OCI-LY3 (cell line): ENCODE measurements at regions not wholly inside any gene's neighbourhood (a gene's known extent, or its start where the extent isn't known, plus 50 kb on each side); places are given as distances from the start of the nearest gene placed in this dataset.

Source experiments
- H2AFZ ChIP-seq: fragments of 200-600, 300-600 bp; shearing (Covaris generic); 2 replicates; pipeline ENCODE4 v1.6.0; 2014; ENCODE audit warnings: antibody characterized with exemption, low read depth, low read length
- H3K27ac ChIP-seq: fragments of 200-600, 300-600 bp; sonication (generic); 2 replicates; pipeline ENCODE4 v1.5.1; 2014; ENCODE audit warnings: mild to moderate bottlenecking, low read length, moderate library complexity, mixed read lengths
- H3K27me3 ChIP-seq: fragments of 200-600, 300-600 bp; sonication (generic); 2 replicates; pipeline ENCODE4 v1.6.1; 2014; ENCODE audit warnings: low read depth, low read length, mixed read lengths
- H3K36me3 ChIP-seq: fragments of 200-600, 300-600 bp; sonication (generic); replicated peaks from 2 replicates; pipeline ENCODE3; 2014; ENCODE audit warnings: low read depth, low read length, mixed read lengths
- H3K4me1 ChIP-seq: fragments of 300-600, 200-600 bp; sonication (generic); 2 replicates; pipeline ENCODE4 v1.6.1; 2014; ENCODE audit warnings: low read length, mixed read lengths
- H3K4me2 ChIP-seq: fragments of 200-600, 300-600 bp; sonication (generic); 2 replicates; pipeline ENCODE4 v1.6.1; 2014; ENCODE audit warnings: low read length, mixed read lengths
- H3K4me3 ChIP-seq: fragments of 300-600, 200-600 bp; sonication (generic); 2 replicates; pipeline ENCODE4 v1.5.1; 2014; ENCODE audit warnings: antibody characterized with exemption, mild to moderate bottlenecking, low read length, moderate library complexity
- H3K79me2 ChIP-seq: fragments of 300-600, 200-600 bp; shearing (Covaris generic); 2 replicates; pipeline ENCODE4 v1.6.1; 2014; ENCODE audit warnings: mild to moderate bottlenecking, low read length, mixed read lengths
- H3K9ac ChIP-seq: fragments of 300-600, 200-600 bp; shearing (Covaris generic); 2 replicates; pipeline ENCODE4 v1.6.0; 2014; ENCODE audit warnings: mild to moderate bottlenecking, low read length, moderate library complexity
- H3K9me3 ChIP-seq: fragments of 200-600, 300-600 bp; shearing (Covaris generic); 2 replicates; pipeline ENCODE4 v1.6.1; 2014; ENCODE audit warnings: low read length, mixed read lengths; ENCODE audit not compliant: insufficient read depth
- H4K20me1 ChIP-seq: fragments of 200-600, 300-600 bp; sonication (generic); 2 replicates; pipeline ENCODE4 v1.6.1; 2016; ENCODE audit warnings: low read length, mixed read lengths; ENCODE audit not compliant: insufficient read depth
- EZH2phosphoT487 ChIP-seq: fragments of 200-600 bp; shearing (Covaris generic); IDR thresholded peaks from 2 replicates; pipeline ENCODE4 v1.6.1; 2018; ENCODE audit warnings: antibody characterized with exemption, mixed run types, low read depth
- TF ChIP-seq, protein P1 (sequence below): fragments of 200-600, 300-600 bp; sonication (generic); IDR thresholded peaks from 2 replicates; pipeline ENCODE4 v1.5.1; 2014; ENCODE audit warnings: antibody characterized with exemption, low read length, low read depth

DNA sequence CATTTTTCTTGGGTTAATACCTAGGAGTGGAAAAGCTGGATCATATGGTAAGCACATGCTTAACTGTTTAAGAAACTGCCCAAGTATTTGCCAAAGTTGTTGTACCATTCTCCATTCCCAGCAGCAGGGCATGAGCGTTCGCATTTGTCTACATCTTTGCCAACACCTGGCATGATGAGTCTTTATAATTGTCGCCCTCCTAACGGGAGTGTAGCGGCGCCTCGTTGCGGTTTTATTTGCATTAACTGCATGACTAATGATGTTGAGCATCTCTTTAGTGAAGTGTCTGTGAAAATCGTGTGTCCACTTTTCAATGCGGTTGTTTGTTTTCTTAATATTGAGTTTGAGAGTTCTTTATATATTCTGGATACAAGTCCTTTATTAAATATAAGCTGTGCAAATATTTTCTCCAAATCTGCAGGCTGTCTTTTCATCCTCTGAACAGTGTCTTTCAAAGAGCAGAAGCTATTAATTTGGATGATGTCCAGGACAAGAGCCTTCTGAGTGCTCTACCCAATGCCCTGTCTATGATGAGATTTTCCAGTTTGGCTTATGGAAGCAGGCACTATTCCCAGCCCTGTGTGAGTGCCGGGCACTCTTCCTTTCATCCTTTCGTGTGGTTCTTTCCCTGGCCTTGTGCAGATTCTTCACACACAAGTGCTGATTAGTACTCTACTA, 202.0 kb downstream of the FOXO1 start:
- no peaks in the 10 kb centered on the region for H3K79me2 ChIP-seq
- no peaks in the 10 kb centered on the region for H3K9me3 ChIP-seq
- H3K9ac ChIP-seq, result no peak overlapping the region
- no peak overlapping the region for H3K27ac ChIP-seq
- H3K36me3 ChIP-seq, result no peaks in the 10 kb centered on the region
- TF ChIP-seq, protein P1, sequence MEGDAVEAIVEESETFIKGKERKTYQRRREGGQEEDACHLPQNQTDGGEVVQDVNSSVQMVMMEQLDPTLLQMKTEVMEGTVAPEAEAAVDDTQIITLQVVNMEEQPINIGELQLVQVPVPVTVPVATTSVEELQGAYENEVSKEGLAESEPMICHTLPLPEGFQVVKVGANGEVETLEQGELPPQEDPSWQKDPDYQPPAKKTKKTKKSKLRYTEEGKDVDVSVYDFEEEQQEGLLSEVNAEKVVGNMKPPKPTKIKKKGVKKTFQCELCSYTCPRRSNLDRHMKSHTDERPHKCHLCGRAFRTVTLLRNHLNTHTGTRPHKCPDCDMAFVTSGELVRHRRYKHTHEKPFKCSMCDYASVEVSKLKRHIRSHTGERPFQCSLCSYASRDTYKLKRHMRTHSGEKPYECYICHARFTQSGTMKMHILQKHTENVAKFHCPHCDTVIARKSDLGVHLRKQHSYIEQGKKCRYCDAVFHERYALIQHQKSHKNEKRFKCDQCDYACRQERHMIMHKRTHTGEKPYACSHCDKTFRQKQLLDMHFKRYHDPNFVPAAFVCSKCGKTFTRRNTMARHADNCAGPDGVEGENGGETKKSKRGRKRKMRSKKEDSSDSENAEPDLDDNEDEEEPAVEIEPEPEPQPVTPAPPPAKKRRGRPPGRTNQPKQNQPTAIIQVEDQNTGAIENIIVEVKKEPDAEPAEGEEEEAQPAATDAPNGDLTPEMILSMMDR, result no peak
- no peak for TF ChIP-seq EZH2phosphoT487
- no peaks in the 10 kb centered on the region; the same call in 1 of the 2 replicates for H3K4me1 ChIP-seq
- H3K4me3 ChIP-seq, result no peak overlapping the region
- no peaks in the 10 kb centered on the region for H4K20me1 ChIP-seq
- H3K4me2 ChIP-seq, result no peak overlapping the region
- no peak overlapping the region for H2AFZ ChIP-seq
- H3K27me3 ChIP-seq, result peaks cover 4% of the 10 kb centered on the region; the same call in 1 of the 2 replicates

DNA sequence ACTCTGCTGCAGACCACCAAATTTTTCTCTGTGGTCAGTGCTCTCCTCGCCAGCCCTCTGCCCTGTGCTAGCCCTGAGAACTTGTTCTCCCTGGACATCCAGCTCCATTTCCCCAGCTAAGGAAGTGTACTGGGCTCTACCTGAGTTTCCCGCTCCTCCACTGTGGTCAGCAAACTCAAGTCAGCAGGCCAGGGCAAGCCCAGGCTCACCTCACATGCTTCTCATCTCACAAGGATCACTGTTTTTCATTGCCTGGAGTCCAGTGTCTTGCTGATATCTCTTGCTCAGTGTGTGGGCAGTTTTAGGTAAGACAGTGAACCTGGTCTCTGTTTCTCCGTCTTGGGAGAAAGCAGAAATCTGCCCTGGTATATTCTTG, 201.4 kb downstream of the FOXO1 start:
- Histone ChIP-seq H4K20me1 (no peaks in the 10 kb centered on the region), H3K9ac (no peak overlapping the region), H3K27ac (no peak overlapping the region), H3K79me2 (no peaks in the 10 kb centered on the region), H3K27me3 (peaks cover 4% of the 10 kb centered on the region; the same call in 1 of the 2 replicates), H2AFZ (no peak overlapping the region), H3K4me3 (no peak overlapping the region), H3K9me3 (no peaks in the 10 kb centered on the region), H3K4me1 (no peaks in the 10 kb centered on the region; the same call in 1 of the 2 replicates), H3K36me3 (no peaks in the 10 kb centered on the region), H3K4me2 (no peak overlapping the region)
- no peak for TF ChIP-seq EZH2phosphoT487
- TF ChIP-seq, protein P1, result no peak

DNA sequence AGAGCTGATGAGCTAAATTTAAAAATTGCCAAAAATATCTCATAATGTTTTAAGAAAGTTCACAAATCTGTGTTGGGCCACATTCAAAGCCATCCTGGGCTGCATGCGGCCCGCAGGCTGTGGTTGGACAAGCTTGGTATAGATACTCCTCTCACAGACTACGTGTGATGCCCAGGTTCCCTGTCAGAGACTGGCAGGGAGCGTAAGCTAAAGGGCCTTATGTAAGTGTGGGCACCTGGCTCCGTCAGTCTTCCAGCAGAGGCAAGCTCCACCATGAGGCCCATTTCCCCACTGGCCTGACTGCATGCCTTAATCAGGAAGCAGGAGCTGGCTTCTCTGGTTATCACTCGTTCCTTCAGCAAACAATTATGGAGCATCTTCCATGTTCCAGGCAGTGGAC, 200.2 kb downstream of the FOXO1 start:
- TF ChIP-seq, protein P1, result no peak
- TF ChIP-seq EZH2phosphoT487, result no peak
- H2AFZ ChIP-seq, result no peak overlapping the region
- H3K4me2 ChIP-seq, result no peak overlapping the region
- no peak overlapping the region for H3K27ac ChIP-seq
- H3K79me2 ChIP-seq, result no peaks in the 10 kb centered on the region
- no peaks in the 10 kb centered on the region; the same call in 1 of the 2 replicates for H3K4me1 ChIP-seq
- H3K9me3 ChIP-seq, result no peaks in the 10 kb centered on the region
- no peak overlapping the region for H3K9ac ChIP-seq
- no peak overlapping the region for H3K4me3 ChIP-seq
- no peaks in the 10 kb centered on the region for H4K20me1 ChIP-seq
- no peaks in the 10 kb centered on the region for H3K36me3 ChIP-seq
- H3K27me3 ChIP-seq, result peaks cover 4% of the 10 kb centered on the region; the same call in 1 of the 2 replicates

DNA sequence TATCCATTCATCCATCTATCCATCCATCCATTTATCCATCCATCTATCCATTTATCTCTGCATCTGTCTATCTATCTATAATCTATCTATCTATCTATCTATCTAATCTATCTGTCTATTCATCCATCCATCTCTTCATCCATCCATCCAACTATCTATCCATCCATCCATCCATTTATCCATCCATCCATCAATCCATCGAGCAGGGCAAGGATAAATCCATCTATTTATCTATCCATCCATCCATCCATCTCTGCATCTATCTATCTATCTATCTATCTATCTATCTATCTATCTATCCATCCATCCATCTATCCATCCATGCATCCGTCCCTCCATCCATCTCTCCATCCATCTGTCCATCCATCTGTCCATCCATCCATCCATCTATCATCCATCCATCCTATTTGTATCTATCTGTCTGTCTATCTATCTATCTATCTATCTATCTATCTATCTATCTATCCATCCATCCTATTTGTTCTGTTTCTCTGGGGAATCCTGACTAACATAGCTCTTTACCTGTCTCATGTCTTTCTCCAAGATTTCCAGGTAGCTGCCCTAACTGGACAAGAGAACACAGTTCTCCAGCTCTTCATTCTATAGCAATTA, 198.1 kb downstream of the FOXO1 start:
- Histone ChIP-seq H4K20me1 (no peaks in the 10 kb centered on the region), H3K27me3 (peaks cover 4% of the 10 kb centered on the region; the same call in 1 of the 2 replicates), H3K4me3 (no peak overlapping the region), H3K79me2 (no peaks in the 10 kb centered on the region), H3K4me1 (no peaks in the 10 kb centered on the region; the same call in 1 of the 2 replicates), H3K27ac (no peak overlapping the region), H3K36me3 (no peaks in the 10 kb centered on the region), H3K4me2 (no peak overlapping the region), H2AFZ (no peak overlapping the region), H3K9ac (no peak overlapping the region), H3K9me3 (no peaks in the 10 kb centered on the region)
- TF ChIP-seq EZH2phosphoT487, result no peak
- TF ChIP-seq, protein P1, result no peak
